ENCODE measurements at regions not wholly inside any gene's neighbourhood (a gene's known extent, or its start where the extent isn't known, plus 50 kb on each side); places are given as distances from the start of the nearest gene placed in this dataset.
A peak's percentile ranks its signal among the peaks of the same experiment; 100 is the strongest.

DNA sequence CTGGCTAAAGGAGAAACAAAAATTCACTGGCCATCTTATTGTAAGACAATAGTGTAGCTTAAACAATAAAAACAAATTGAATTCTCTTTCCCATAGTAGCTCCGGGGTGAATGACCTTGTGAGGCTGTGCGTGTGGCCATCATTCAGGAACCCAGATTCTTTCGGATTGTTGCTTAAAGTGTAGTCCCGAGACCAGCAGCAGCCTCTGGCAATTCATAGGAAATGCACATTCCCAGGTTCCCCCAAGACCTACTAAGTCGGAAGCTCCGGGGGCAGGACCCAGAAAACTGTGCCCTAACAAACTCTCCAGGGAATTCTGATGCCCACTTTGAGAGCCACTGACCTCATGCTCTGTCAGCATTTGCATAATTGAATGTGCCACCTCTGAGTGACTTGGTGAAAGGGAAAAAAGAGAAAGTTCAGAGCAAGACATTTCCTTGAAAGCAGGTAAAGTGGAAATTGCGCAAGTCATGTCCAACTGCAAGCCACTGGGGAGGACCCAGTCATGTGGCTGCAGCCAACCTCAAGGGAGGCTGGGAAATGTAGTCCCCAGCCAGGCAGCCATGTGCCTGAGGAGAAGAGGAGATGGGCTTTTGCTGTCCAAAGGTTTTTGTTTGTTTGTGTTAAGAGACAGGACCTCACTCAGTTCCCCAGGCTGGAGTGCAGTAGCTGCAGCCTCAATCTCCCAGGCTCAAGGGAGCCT, 50.7 kb upstream of the PNMA8B start:
- ChIA-PET CTCF (interaction anchor here (0.9 to 1.9 kb wide), 3 partner anchors 9 to 141 kb away, joined by 3 to 7 read pairs (median 4); no protein-coding TSS in a partner anchor), POLR2A (no interaction called here)
- Histone ChIP-seq H4K20me1 (replicated peaks; ENCODE audit: control insufficient read depth, extremely low read depth, insufficient read depth, low read length) (no peaks in the 10 kb centered on the region), H3K27ac (ENCODE audit: insufficient read depth, low read depth, low read length) (no peak overlapping the region), H3K9me3 (replicated peaks; ENCODE audit: control insufficient read depth, insufficient read depth, low read length) (no peaks in the 10 kb centered on the region), H3K27me3 (ENCODE audit: control insufficient read depth in 2 of 2, insufficient read depth in 2 of 2, low read length in 2 of 2) (peaks cover 0 to 3% of the 10 kb centered on the region in 2 experiments), H3K4me1 (ENCODE audit: control insufficient read depth, extremely low read depth, insufficient read depth, low read length) (no peaks in the 10 kb centered on the region), H2AFZ (ENCODE audit: low read depth, low read length) (no peak overlapping the region), H3K9me1 (replicated peaks; ENCODE audit: control insufficient read depth, extremely low read depth, insufficient read depth, low read length) (no peaks in the 10 kb centered on the region), H3K79me2 (ENCODE audit: control insufficient read depth, insufficient read depth, low read length) (no peaks in the 10 kb centered on the region), H3K36me3 (ENCODE audit: control insufficient read depth in 2 of 2, extremely low read depth in 1 of 2, insufficient read depth in 2 of 2, low read length in 2 of 2) (no peaks in the 10 kb centered on the region), H3K4me3 (replicated peaks in 1 of 3; ENCODE audit: insufficient read depth in 1 of 3, low read depth in 1 of 3, low read length in 3 of 3) (no peak overlapping the region), H3K4me2 (ENCODE audit: insufficient read depth, low read length) (no peak overlapping the region), H3K9ac (replicated peaks; ENCODE audit: extremely low read depth, insufficient read depth, low read length) (no peak overlapping the region)
- TF ChIP-seq POLR2A (IDR thresholded peaks at IDR 0.05; ENCODE audit: low read depth, low read length) (no peak), JUN (IDR thresholded peaks at IDR 0.05; ENCODE audit: borderline replicate concordance, insufficient read depth, insufficient read length, low read depth) (no peak), MYC (IDR thresholded peaks at IDR 0.05; ENCODE audit: low read depth, low read length) (no peak), POLR2AphosphoS5 (IDR thresholded peaks at IDR 0.05; ENCODE audit: insufficient read depth, low read depth, low read length) (no peak), FOS (IDR thresholded peaks at IDR 0.05; ENCODE audit: borderline replicate concordance, insufficient read depth, low read length) (no peak), EZH2 (IDR thresholded peaks at IDR 0.05; ENCODE audit: borderline replicate concordance, low read depth, low read length, severe bottlenecking) (no peak)
- TF ChIP-seq, protein P1, sequence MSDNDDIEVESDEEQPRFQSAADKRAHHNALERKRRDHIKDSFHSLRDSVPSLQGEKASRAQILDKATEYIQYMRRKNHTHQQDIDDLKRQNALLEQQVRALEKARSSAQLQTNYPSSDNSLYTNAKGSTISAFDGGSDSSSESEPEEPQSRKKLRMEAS (IDR thresholded peaks at IDR 0.05; ENCODE audit: insufficient read depth, insufficient read length): no peak
- TF ChIP-seq, protein P2, sequence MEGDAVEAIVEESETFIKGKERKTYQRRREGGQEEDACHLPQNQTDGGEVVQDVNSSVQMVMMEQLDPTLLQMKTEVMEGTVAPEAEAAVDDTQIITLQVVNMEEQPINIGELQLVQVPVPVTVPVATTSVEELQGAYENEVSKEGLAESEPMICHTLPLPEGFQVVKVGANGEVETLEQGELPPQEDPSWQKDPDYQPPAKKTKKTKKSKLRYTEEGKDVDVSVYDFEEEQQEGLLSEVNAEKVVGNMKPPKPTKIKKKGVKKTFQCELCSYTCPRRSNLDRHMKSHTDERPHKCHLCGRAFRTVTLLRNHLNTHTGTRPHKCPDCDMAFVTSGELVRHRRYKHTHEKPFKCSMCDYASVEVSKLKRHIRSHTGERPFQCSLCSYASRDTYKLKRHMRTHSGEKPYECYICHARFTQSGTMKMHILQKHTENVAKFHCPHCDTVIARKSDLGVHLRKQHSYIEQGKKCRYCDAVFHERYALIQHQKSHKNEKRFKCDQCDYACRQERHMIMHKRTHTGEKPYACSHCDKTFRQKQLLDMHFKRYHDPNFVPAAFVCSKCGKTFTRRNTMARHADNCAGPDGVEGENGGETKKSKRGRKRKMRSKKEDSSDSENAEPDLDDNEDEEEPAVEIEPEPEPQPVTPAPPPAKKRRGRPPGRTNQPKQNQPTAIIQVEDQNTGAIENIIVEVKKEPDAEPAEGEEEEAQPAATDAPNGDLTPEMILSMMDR (IDR thresholded peaks at IDR 0.05; ENCODE audit: extremely low read depth in 1 of 2, insufficient read depth in 1 of 2, low read depth in 1 of 2, low read length in 2 of 2): no peak
- FAIRE-seq (no peak), DNase-seq (ENCODE audit: low read depth, low spot score) (peak; percentile 15)
- dilution Hi-C loops (cut with MboI; ENCODE audit: extremely low pct_ligation_motif_present, low sequenced_read_pairs): no loop called here
- intact Hi-C loops (cut with micrococcal nuclease): no loop called here
- BruUV-seq (replicated peaks): no TSS peak
